ENCODE measurements at regions not wholly inside any gene's neighbourhood (a gene's known extent, or its start where the extent isn't known, plus 50 kb on each side); places are given as distances from the start of the nearest gene placed in this dataset.

- TF ChIP-seq TAF1 (IDR thresholded peaks at IDR 0.05; ENCODE audit: low read depth) (no peak), CTCF (IDR thresholded peaks at IDR 0.05; ENCODE audit: poor library complexity, severe bottlenecking) (no peak), POLR2AphosphoS5 (IDR thresholded peaks at IDR 0.05) (no peak)
Measured at GRCh38 chr12:16681196-16681595, 75.2 kb upstream of the LMO3 start.

All from neural cell (in vitro differentiated cells).